ENCODE measurements at regions not wholly inside any gene's neighbourhood (a gene's known extent, or its start where the extent isn't known, plus 50 kb on each side); places are given as distances from the start of the nearest gene placed in this dataset.

DNA sequence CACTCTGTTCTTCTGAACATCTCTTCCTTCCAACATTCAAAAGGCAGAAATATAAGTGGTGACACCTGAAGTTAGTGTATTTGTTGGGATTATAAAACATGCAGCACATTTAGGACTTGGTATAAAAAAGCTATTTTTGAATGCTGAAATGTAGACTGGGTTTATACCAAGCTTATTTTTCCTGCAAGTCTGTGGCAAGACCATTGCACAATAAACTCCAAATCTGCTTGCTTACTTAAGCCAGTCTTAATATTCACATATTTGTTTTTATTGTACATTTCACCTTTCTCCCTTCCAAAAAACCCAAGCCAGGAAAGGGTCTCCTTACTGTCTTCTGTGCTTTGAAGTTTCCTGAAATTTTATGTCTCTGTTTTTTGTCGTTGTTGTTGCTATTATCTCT is 63.7 kb downstream of the FHIP1A start:
- H3K27me3 ChIP-seq (ENCODE audit: insufficient read depth, low read length): no peaks in the 10 kb centered on the region
- H2AFZ ChIP-seq (ENCODE audit: low read depth, low read length, poor library complexity, severe bottlenecking): no peak overlapping the region
- intact Hi-C loops (cut with micrococcal nuclease): no loop called here
- H4K20me1 ChIP-seq (ENCODE audit: insufficient read depth): no peaks in the 10 kb centered on the region
- BruUV-seq (replicated peaks): no TSS peak
- ATAC-seq (no peak), DNase-seq (ENCODE audit: low read depth, low spot score) (no peak)
- RAD21 ChIA-PET (ENCODE audit: low non-redundant PET in 1 of 2, low total read pairs in 2 of 2, uncharacterized antibody in 2 of 2, unreplicated experiment in 2 of 2): no interaction called here
- no peak overlapping the region for H3K9ac ChIP-seq (ENCODE audit: low read length)
- no peaks in the 10 kb centered on the region for H3K36me3 ChIP-seq (ENCODE audit: control insufficient read depth in 1 of 2, insufficient read depth in 2 of 2, low read length in 2 of 2)
- no peak overlapping the region for H3K27ac ChIP-seq (ENCODE audit: low read depth, low read length)
- no peaks in the 10 kb centered on the region for H3K9me2 ChIP-seq (ENCODE audit: insufficient read depth)
- CTCF ChIA-PET: no interaction called here
- H3K79me2 ChIP-seq (ENCODE audit: insufficient read depth, low read length): no peaks in the 10 kb centered on the region
- no peak overlapping the region for H3K4me3 ChIP-seq (replicated peaks in 1 of 2; ENCODE audit: low read depth in 1 of 2, low read length in 2 of 2)
- no peak overlapping the region for H3K4me2 ChIP-seq (ENCODE audit: low read length)
- POLR2A ChIA-PET: no interaction called here
- peaks cover 0 to 11% of the 10 kb centered on the region in 2 experiments; a peak in 1 of 4 replicates for H3K4me1 ChIP-seq (ENCODE audit: control insufficient read depth in 1 of 2, insufficient read depth in 2 of 2, low read length in 2 of 2)
- H3K9me3 ChIP-seq (ENCODE audit: control insufficient read depth in 1 of 2, insufficient read depth in 1 of 2, low read depth in 1 of 2, low read length in 2 of 2): no peaks in the 10 kb centered on the region
- no peak for TF ChIP-seq ELF1 (IDR thresholded peaks at IDR 0.05; ENCODE audit: borderline replicate concordance, low read depth)
- no peak for TF ChIP-seq JUND (IDR thresholded peaks at IDR 0.05)
- no peak for TF ChIP-seq POLR2AphosphoS5 (IDR thresholded peaks at IDR 0.05; ENCODE audit: low read depth, low read length)
- no peak for TF ChIP-seq RAD21 (IDR thresholded peaks at IDR 0.05; ENCODE audit: low read depth)
- no peak for TF ChIP-seq SP1 (IDR thresholded peaks at IDR 0.05; ENCODE audit: low read depth)
- TF ChIP-seq FOSL1 (IDR thresholded peaks at IDR 0.05; ENCODE audit: low read depth): no peak
- no peak for TF ChIP-seq POLR2A (IDR thresholded peaks at IDR 0.05; ENCODE audit: borderline replicate concordance, extremely low read depth, insufficient read depth, insufficient read length)
- TF ChIP-seq ZFX (IDR thresholded peaks at IDR 0.05): no peak
- TF ChIP-seq CBX3 (IDR thresholded peaks at IDR 0.05; ENCODE audit: low read depth): no peak
- TF ChIP-seq EGR1 (IDR thresholded peaks at IDR 0.05; ENCODE audit: low read depth): no peak
- no peak for TF ChIP-seq SIN3A (IDR thresholded peaks at IDR 0.05; ENCODE audit: low read depth)
- no peak for TF ChIP-seq TCF7L2 (IDR thresholded peaks at IDR 0.05; ENCODE audit: borderline replicate concordance, extremely low read depth, insufficient read depth, insufficient read length)
- TF ChIP-seq EZH2phosphoT487 (IDR thresholded peaks at IDR 0.05; ENCODE audit: borderline replicate concordance): no peak
- TF ChIP-seq ZBTB33 (IDR thresholded peaks at IDR 0.05; ENCODE audit: extremely low read depth, insufficient replicate concordance, low read length): no peak
- TF ChIP-seq ATF3 (IDR thresholded peaks at IDR 0.05): no peak
- no peak for TF ChIP-seq YY1 (IDR thresholded peaks at IDR 0.05; ENCODE audit: extremely low read depth, insufficient replicate concordance, low read depth, low read length)
- TF ChIP-seq EZH2 (IDR thresholded peaks at IDR 0.05): no peak
- TF ChIP-seq CEBPB (IDR thresholded peaks at IDR 0.05; ENCODE audit: low read depth): no peak
- TF ChIP-seq SRF (IDR thresholded peaks at IDR 0.05; ENCODE audit: low read depth): no peak
- TF ChIP-seq, protein P1, sequence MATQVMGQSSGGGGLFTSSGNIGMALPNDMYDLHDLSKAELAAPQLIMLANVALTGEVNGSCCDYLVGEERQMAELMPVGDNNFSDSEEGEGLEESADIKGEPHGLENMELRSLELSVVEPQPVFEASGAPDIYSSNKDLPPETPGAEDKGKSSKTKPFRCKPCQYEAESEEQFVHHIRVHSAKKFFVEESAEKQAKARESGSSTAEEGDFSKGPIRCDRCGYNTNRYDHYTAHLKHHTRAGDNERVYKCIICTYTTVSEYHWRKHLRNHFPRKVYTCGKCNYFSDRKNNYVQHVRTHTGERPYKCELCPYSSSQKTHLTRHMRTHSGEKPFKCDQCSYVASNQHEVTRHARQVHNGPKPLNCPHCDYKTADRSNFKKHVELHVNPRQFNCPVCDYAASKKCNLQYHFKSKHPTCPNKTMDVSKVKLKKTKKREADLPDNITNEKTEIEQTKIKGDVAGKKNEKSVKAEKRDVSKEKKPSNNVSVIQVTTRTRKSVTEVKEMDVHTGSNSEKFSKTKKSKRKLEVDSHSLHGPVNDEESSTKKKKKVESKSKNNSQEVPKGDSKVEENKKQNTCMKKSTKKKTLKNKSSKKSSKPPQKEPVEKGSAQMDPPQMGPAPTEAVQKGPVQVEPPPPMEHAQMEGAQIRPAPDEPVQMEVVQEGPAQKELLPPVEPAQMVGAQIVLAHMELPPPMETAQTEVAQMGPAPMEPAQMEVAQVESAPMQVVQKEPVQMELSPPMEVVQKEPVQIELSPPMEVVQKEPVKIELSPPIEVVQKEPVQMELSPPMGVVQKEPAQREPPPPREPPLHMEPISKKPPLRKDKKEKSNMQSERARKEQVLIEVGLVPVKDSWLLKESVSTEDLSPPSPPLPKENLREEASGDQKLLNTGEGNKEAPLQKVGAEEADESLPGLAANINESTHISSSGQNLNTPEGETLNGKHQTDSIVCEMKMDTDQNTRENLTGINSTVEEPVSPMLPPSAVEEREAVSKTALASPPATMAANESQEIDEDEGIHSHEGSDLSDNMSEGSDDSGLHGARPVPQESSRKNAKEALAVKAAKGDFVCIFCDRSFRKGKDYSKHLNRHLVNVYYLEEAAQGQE (IDR thresholded peaks at IDR 0.05; ENCODE audit: low read depth): no peak
